Small intestine (tissue), 7 donors: ENCODE measurements at regions not wholly inside any gene's neighbourhood (a gene's known extent, or its start where the extent isn't known, plus 50 kb on each side); places are given as distances from the start of the nearest gene placed in this dataset.
"Not testable (repeated sequence)": the region's sequence is repeated elsewhere in the genome, so short reads cannot be mapped to it uniquely, and the experiment has no call there.

Source experiments
- DNase-seq, 2 donors: peaks; one replicate each; pipeline versions ENCODE4 v3.0.0 to v3.0.0-alpha.2; 2013
- FAIRE-seq: peaks from 2 replicates; lab custom pipeline; 2012; peaks lifted over from hg19 to GRCh38; lab: Jason Lieb, UNC
- H3K27ac ChIP-seq, 3 donors: one replicate each; pipeline ENCODE4 v1.5.1; 2013; ENCODE audit warnings: low read length in 2 of 3, mild to moderate bottlenecking in 2 of 3, control low read depth in 1 of 3, inconsistent platforms in 1 of 3, low read depth in 1 of 3, moderate library complexity in 1 of 3
- H3K27me3 ChIP-seq, 3 donors: one replicate each; pipeline ENCODE4 v1.6.1; 2013; ENCODE audit warnings: low read length in 3 of 3, inconsistent platforms in 1 of 3; ENCODE audit not compliant: control insufficient read depth in 3 of 3, insufficient read depth in 3 of 3
- H3K36me3 ChIP-seq, 3 donors: one replicate each; pipeline ENCODE4 v1.6.1; 2013; ENCODE audit warnings: low read length in 3 of 3, inconsistent platforms in 1 of 3, low read depth in 1 of 3, mild to moderate bottlenecking in 1 of 3, moderate library complexity in 1 of 3; ENCODE audit not compliant: control insufficient read depth in 3 of 3, insufficient read depth in 2 of 3
- H3K4me1 ChIP-seq, 3 donors: one replicate each; pipeline ENCODE4 v1.6.1; 2013; ENCODE audit warnings: low read length in 2 of 3, inconsistent platforms in 1 of 3, low read depth in 1 of 3, mild to moderate bottlenecking in 1 of 3, moderate library complexity in 1 of 3; ENCODE audit not compliant: control insufficient read depth in 3 of 3, insufficient read depth in 2 of 3
- H3K4me3 ChIP-seq, 3 donors: one replicate each; pipeline ENCODE4 v1.5.1; 2013; ENCODE audit warnings: low read length in 3 of 3, control low read depth in 1 of 3, inconsistent platforms in 1 of 3, low read depth in 1 of 3, mild to moderate bottlenecking in 1 of 3, moderate library complexity in 1 of 3
- H3K9me3 ChIP-seq, 2 donors: one replicate each; pipeline ENCODE4 v1.6.1; 2013; ENCODE audit warnings: low read depth in 1 of 2, low read length in 1 of 2; ENCODE audit not compliant: control insufficient read depth in 2 of 2, insufficient read depth in 1 of 2
- WGBS, 3 donors: extraction: QIAGEN DNeasy Blood & Tissue Kit; methylation state at CpG; one replicate each; pipeline ENCODE4 v1.1.7; 2013; 5-methylcytosine and 5-hydroxymethylcytosine counted together
- donor health status: healthy with polysubstance abuse.
- donor health status: control.
- donor health status: control.
- donor health status: Bipolar disorder and iron deficiency.
- donor health status: healthy.

DNA sequence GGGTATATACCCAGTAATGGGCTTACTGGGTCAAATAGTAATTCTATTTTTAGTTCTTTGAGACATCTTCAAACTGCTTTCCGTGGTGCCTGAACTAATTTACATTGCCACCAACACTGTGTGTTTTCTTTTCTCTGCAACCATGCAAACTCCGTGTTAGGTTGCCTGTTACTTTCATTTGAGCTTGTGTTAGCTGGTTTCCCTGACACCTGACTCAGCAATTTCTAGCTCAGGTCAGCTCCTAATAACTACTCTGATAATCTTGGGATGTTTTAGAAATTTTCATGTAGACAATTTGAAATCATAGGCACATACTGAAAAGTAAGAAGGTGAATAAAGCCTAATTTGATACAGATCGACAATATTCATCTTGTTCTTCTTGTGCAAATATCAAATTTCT, 132.3 kb downstream of the ADCYAP1 start:
- H3K36me3 ChIP-seq = no peaks in the 10 kb centered on the region
- no peak for FAIRE-seq
- WGBS, 3 donors = 64 to 77% (median 73%) methylated on average over 3 of the region's 3 CpGs

DNA sequence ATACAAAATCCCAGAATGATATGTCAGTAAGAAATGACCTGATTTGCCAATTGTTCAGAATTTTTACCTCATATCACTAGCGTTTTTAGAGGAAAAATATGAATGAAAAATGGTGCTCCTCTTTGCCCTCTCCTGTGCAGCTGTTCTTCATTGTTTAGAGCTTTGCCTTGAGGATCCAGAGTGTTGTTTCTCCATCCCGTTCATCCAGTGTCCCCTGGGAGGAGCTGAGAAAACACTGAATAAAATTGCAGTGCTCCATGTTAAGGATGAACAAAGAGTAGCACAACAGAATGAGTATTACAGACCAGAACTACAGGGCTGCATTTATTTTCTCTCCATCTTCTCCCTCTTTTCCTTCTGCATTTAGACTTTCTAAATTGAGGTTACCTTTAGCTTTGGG, 133.1 kb downstream of the ADCYAP1 start:
- H3K4me1 ChIP-seq = no peaks in the 10 kb centered on the region
- no peak overlapping the region for H3K4me3 ChIP-seq
- no peak overlapping the region for H3K27ac ChIP-seq
- H3K9me3 ChIP-seq = no peaks in the 10 kb centered on the region
- no peaks in the 10 kb centered on the region for H3K36me3 ChIP-seq
- DNase-seq = no peak
- no peaks in the 10 kb centered on the region for H3K27me3 ChIP-seq
- no peak for FAIRE-seq
- 53 to 64% (median 53%) methylated on average over 2 of the region's 2 CpGs for WGBS, 3 donors

More for the DNA sequence above, 132.3 kb downstream of the ADCYAP1 start:
- Histone ChIP-seq H3K27me3 (no peaks in the 10 kb centered on the region), H3K4me3 (no peak overlapping the region), H3K9me3 (no peaks in the 10 kb centered on the region), H3K4me1 (no peaks in the 10 kb centered on the region), H3K27ac (no peak overlapping the region)
- no peak for DNase-seq

DNA sequence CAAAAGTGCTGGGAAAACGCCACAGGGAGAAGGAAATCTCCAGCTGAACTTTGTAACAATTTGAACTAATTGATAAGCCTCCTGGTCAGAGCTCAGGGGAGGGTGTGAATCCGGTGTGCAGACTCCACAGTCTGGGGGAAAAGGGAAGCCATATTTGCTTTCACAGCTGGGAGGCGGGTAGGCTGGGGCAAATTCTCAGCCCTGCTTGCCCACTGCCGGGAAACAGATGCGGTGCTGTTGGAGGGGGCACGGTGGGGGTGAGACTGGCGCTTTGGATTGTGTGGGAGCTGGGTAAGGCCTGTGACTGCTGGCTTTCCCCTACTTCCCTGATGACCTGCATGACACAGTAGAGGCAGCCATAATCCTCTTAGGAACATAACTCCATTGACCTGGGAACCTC, 134.8 kb downstream of the ADCYAP1 start:
- Histone ChIP-seq H3K4me3 (no peak overlapping the region), H3K36me3 (no peaks in the 10 kb centered on the region), H3K9me3 (no peaks in the 10 kb centered on the region), H3K27me3 (no peaks in the 10 kb centered on the region), H3K4me1 (no peaks in the 10 kb centered on the region), H3K27ac (no peak overlapping the region)
- FAIRE-seq (no peak), DNase-seq (no peak)
- 82 to 88% (median 83%) methylated on average over 5 to 7 of the region's 7 CpGs for WGBS, 3 donors

DNA sequence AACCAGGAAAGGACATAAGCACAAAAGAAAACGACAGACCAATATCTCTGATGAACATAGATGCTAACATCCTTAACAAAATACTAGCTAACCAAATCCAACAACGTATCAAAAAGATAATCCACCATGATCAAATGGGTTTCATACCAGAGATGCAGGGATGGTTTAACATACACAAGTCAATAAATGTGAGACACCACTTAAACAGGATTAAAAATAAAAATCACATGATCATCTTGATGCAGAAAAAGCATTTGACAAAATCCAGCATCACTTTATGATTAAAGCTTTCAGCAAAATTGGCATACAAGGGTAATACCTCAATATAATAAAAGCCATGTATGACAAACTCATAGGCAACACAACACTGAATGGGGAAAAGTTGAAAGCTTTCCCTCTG, 138.4 kb downstream of the ADCYAP1 start:
- H3K4me3 ChIP-seq, FAIRE-seq, H3K9me3 ChIP-seq, H3K27ac ChIP-seq, H3K4me1 ChIP-seq, H3K36me3 ChIP-seq, DNase-seq, H3K27me3 ChIP-seq: not testable (repeated sequence)
- WGBS, 3 donors = 59 to 72% (median 72%) methylated on average over 2 of the region's 2 CpGs

DNA sequence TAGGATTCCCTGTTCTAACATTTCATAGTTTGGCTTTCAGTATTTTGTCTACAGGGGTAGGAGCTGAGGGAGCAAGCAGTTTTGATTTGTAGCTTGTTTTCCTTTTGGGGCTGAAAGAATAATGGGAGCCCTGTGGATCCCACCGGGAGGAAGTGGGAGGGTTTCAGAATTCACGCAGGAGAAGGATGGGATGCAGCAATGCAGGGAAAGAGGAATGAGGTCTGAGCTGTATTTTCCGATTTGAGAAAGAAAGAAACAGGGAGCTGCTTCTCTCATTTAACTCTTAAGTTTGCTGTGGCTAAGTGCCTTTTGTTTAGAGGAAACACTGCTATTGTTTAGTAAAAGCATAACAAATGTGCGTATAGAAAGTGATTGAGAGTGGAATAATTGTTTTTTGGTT, 141.0 kb downstream of the ADCYAP1 start:
- no peaks in the 10 kb centered on the region for H3K9me3 ChIP-seq
- no peaks in the 10 kb centered on the region for H3K27me3 ChIP-seq
- no peak overlapping the region for H3K27ac ChIP-seq
- H3K4me1 ChIP-seq = no peaks in the 10 kb centered on the region
- DNase-seq (no peak), FAIRE-seq (no peak)
- H3K4me3 ChIP-seq = no peak overlapping the region
- H3K36me3 ChIP-seq = no peaks in the 10 kb centered on the region
- WGBS, 3 donors = 20 to 40% (median 40%) methylated on average over 4 of the region's 4 CpGs

DNA sequence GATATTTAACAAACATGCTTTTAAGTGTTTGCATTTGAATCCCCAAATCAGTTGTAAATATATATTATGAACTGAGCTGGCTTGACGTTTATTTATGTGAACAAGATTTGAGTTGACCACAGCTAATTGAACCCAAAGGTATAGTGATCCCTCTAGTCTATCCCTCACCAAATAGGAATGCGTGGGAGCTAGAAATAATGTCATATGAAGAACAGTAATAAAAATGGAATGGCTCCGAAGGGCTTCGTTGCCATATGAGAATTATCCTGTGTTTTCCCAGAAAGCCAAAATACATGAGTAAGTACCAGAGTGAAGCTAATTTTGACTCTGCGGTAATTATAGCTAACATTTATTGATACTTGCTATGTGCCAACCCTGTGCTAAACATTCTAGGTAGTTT, 142.7 kb downstream of the ADCYAP1 start:
- Histone ChIP-seq H3K36me3 (no peaks in the 10 kb centered on the region), H3K4me3 (no peak overlapping the region), H3K27me3 (no peaks in the 10 kb centered on the region), H3K4me1 (no peaks in the 10 kb centered on the region), H3K9me3 (no peaks in the 10 kb centered on the region), H3K27ac (no peak overlapping the region)
- DNase-seq = no peak
- no peak for FAIRE-seq
- WGBS, 3 donors = 79 to 82% (median 81%) methylated on average over 5 of the region's 5 CpGs

DNA sequence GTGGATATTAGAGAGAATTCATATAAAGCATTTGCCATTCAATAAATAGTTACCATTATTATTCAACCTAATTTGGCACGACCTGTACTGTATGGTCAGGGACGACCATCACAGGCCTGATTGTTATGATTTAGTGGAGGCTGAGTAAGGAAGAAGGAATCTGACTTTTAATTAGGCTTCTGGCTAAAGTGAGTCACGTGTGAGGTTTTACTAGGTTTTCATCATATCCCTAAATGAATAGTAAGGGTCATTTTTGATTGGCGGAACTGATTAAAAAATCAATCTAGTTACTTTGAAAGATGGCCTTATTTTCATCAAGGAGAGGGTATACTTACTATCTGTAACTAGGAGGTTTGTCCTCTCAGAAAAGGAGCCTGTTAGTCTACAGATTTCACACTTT, 143.4 kb downstream of the ADCYAP1 start:
- WGBS, 3 donors = 64 to 67% (median 65%) methylated on average over 4 of the region's 4 CpGs
- H3K27ac ChIP-seq = no peak overlapping the region
- H3K36me3 ChIP-seq = no peaks in the 10 kb centered on the region
- no peak for FAIRE-seq
- H3K4me3 ChIP-seq = no peak overlapping the region
- H3K27me3 ChIP-seq = no peaks in the 10 kb centered on the region
- no peaks in the 10 kb centered on the region for H3K9me3 ChIP-seq
- DNase-seq = no peak
- no peaks in the 10 kb centered on the region for H3K4me1 ChIP-seq

DNA sequence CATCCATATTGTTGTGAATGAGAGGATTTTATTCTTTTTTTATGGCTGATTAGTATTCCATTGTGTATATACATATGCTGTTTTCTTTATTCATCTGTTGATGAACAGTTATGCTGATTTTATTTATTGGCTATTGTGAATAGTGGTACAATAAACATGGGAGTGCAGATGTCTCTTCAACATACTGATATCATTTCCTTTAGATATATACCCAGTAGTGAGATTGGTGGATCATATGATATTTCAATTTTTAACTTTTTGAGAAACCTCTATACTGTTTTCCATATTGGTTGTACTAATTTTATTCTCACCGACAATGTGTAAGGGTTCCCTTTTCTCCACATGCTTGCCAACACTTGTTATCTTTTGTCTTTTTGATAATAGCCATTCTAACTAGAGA, 144.5 kb downstream of the ADCYAP1 start:
- Histone ChIP-seq H3K36me3 (no peaks in the 10 kb centered on the region), H3K4me1 (no peaks in the 10 kb centered on the region), H3K4me3 (no peak overlapping the region), H3K9me3 (no peaks in the 10 kb centered on the region), H3K27ac (no peak overlapping the region), H3K27me3 (no peaks in the 10 kb centered on the region)
- 91 to 97% (median 93%) methylated on average over 1 of the region's 1 CpG for WGBS, 3 donors
- FAIRE-seq = no peak
- DNase-seq = no peak

DNA sequence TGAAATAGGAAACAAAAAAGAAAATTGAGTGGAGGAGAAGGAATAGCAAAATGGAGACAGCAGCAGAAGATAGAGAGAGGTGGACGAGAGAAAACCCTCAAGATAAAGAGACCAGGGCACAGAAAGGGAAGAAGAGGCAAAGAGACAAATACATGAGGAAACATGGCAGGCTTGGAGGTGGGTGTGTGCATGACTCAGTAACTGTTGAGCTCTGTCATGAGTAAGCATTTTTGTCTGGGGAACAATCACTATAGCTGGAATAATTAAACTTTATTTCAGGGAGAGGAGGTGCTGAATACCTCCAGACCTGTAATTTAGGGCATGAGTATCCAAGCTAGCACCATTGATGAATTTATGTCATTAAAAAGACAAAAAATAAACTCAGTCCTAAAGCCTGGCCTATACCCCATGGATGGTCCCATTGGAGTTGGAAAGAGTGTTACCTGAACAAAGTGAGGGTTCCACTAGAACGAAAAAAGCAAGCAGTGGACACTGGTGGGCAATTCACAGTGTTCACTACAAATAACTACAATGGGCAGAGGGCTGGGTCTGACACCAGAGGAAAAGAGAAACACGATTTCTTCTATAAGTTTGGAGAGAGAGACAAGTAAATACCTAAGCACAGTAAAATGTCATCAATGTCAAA, 145.5 kb downstream of the ADCYAP1 start:
- Histone ChIP-seq H3K4me1 (no peaks in the 10 kb centered on the region), H3K9me3 (no peaks in the 10 kb centered on the region), H3K27me3 (no peaks in the 10 kb centered on the region), H3K36me3 (no peaks in the 10 kb centered on the region), H3K4me3 (no peak overlapping the region), H3K27ac (no peak overlapping the region)
- FAIRE-seq (no peak), DNase-seq (no peak)
- WGBS, 3 donors = 45 to 58% (median 45%) methylated on average over 3 of the region's 3 CpGs
